HAP-1 (cell line): ENCODE measurements at regions not wholly inside any gene's neighbourhood (a gene's known extent, or its start where the extent isn't known, plus 50 kb on each side); places are given as distances from the start of the nearest gene placed in this dataset.

ENCODE experiments used
- DNase-seq, 2 experiments: peaks; one replicate each; pipeline ENCODE4 v3.0.0-alpha.2; 2016 to 2020; ENCODE audit warnings: low spot score in 2 of 2
- H3K27me3 ChIP-seq: fragments of 250-450 bp; sonication (Bioruptor Pico); 2 replicates; pipeline ENCODE4 v1.5.1; 2020; ENCODE audit warnings: low read depth, mild to moderate bottlenecking, moderate library complexity
- H3K36me3 ChIP-seq: fragments of 250-450 bp; sonication (Bioruptor Pico); replicated peaks from 2 replicates; pipeline ENCODE4 v1.5.1; 2020; ENCODE audit warnings: mild to moderate bottlenecking
- H3K4me1 ChIP-seq: fragments of 250-450 bp; sonication (Bioruptor Pico); 2 replicates; pipeline ENCODE4 v1.5.1; 2020; ENCODE audit warnings: mild to moderate bottlenecking
- H3K4me3 ChIP-seq: fragments of 250-450 bp; sonication (Bioruptor Pico); 2 replicates; pipeline ENCODE4 v1.5.1; 2020; ENCODE audit warnings: mild to moderate bottlenecking, moderate library complexity
- H3K9me3 ChIP-seq: fragments of 250-450 bp; sonication (Bioruptor Pico); 2 replicates; pipeline ENCODE4 v1.5.1; 2020; ENCODE audit warnings: mild to moderate bottlenecking, moderate library complexity
- in situ Hi-C: fragments of 300-500 bp; cut with MboI; formaldehyde crosslinking; loops from 3 replicates; pipeline ENCODE4 v1.14.3; 2020; ENCODE audit warnings: low sequenced_read_pairs, inconsistent platforms, mixed read lengths

GRCh38 chr3:27930052-27930602 lies 208.0 kb upstream of the EOMES start:
- in situ Hi-C loops, result no loop called here
- no peaks in the 10 kb centered on the region for H3K36me3 ChIP-seq
- no peaks in the 10 kb centered on the region for H3K9me3 ChIP-seq
- DNase-seq, result no peak
- H3K27me3 ChIP-seq, result no peaks in the 10 kb centered on the region
- H3K4me3 ChIP-seq, result no peak overlapping the region
- H3K4me1 ChIP-seq, result no peaks in the 10 kb centered on the region

GRCh38 chr3:27935492-27935891 lies 213.4 kb upstream of the EOMES start:
- H3K9me3 ChIP-seq, result no peaks in the 10 kb centered on the region
- no peaks in the 10 kb centered on the region for H3K4me1 ChIP-seq
- in situ Hi-C loops, result no loop called here
- H3K27me3 ChIP-seq, result no peaks in the 10 kb centered on the region
- DNase-seq, result no peak
- H3K4me3 ChIP-seq, result no peak overlapping the region
- H3K36me3 ChIP-seq, result no peaks in the 10 kb centered on the region

- DNase-seq, result no peak
- no peaks in the 10 kb centered on the region for H3K27me3 ChIP-seq
- H3K4me1 ChIP-seq, result no peaks in the 10 kb centered on the region
- in situ Hi-C loops, result no loop called here
- no peaks in the 10 kb centered on the region for H3K36me3 ChIP-seq
- no peaks in the 10 kb centered on the region for H3K9me3 ChIP-seq
- H3K4me3 ChIP-seq, result no peak overlapping the region
Measured at GRCh38 chr3:27939521-27939920, 217.4 kb upstream of the EOMES start.

- Histone ChIP-seq H3K4me3 (no peak overlapping the region), H3K36me3 (no peaks in the 10 kb centered on the region), H3K9me3 (no peaks in the 10 kb centered on the region), H3K27me3 (no peaks in the 10 kb centered on the region), H3K4me1 (no peaks in the 10 kb centered on the region)
- DNase-seq, result no peak
- in situ Hi-C loops, result no loop called here
Measured at GRCh38 chr3:27939940-27940339, 217.8 kb upstream of the EOMES start.

- Histone ChIP-seq H3K36me3 (no peaks in the 10 kb centered on the region), H3K27me3 (0 out of 2 replicates have a peak, but pooled peaks cover 4% of the 10 kb centered on the region), H3K9me3 (no peaks in the 10 kb centered on the region), H3K4me1 (no peaks in the 10 kb centered on the region), H3K4me3 (no peak overlapping the region)
- in situ Hi-C loops, result no loop called here
- DNase-seq, result peak in 1 of 2 experiments; percentile 14
Measured at GRCh38 chr3:27943106-27943505, 221.0 kb upstream of the EOMES start.

GRCh38 chr3:27945229-27945628 lies 223.1 kb upstream of the EOMES start:
- no peaks in the 10 kb centered on the region for H3K36me3 ChIP-seq
- H3K9me3 ChIP-seq, result no peaks in the 10 kb centered on the region
- 0 out of 2 replicates have a peak, but pooled peaks cover 4% of the 10 kb centered on the region for H3K27me3 ChIP-seq
- in situ Hi-C loops, result no loop called here
- H3K4me1 ChIP-seq, result no peaks in the 10 kb centered on the region
- DNase-seq, result no peak
- H3K4me3 ChIP-seq, result no peak overlapping the region

- H3K4me1 ChIP-seq, result no peaks in the 10 kb centered on the region
- H3K36me3 ChIP-seq, result no peaks in the 10 kb centered on the region
- no peaks in the 10 kb centered on the region for H3K9me3 ChIP-seq
- H3K4me3 ChIP-seq, result no peak overlapping the region
- DNase-seq, result no peak
- H3K27me3 ChIP-seq, result no peaks in the 10 kb centered on the region
- in situ Hi-C loops, result no loop called here
Measured at GRCh38 chr3:27960133-27960532, 238.0 kb upstream of the EOMES start.

GRCh38 chr3:27963519-27963918 lies 241.4 kb upstream of the EOMES start:
- DNase-seq, result no peak
- H3K27me3 ChIP-seq, result no peaks in the 10 kb centered on the region
- H3K36me3 ChIP-seq, result no peaks in the 10 kb centered on the region
- H3K4me1 ChIP-seq, result no peaks in the 10 kb centered on the region
- no peak overlapping the region for H3K4me3 ChIP-seq
- in situ Hi-C loops, result no loop called here
- no peaks in the 10 kb centered on the region for H3K9me3 ChIP-seq

GRCh38 chr3:27971600-27971999 lies 249.5 kb upstream of the EOMES start:
- Histone ChIP-seq H3K4me1 (no peaks in the 10 kb centered on the region), H3K4me3 (no peak overlapping the region), H3K9me3 (no peaks in the 10 kb centered on the region), H3K27me3 (no peaks in the 10 kb centered on the region), H3K36me3 (no peaks in the 10 kb centered on the region)
- in situ Hi-C loops, result no loop called here
- no peak for DNase-seq

- H3K4me1 ChIP-seq, result no peaks in the 10 kb centered on the region
- H3K27me3 ChIP-seq, result no peaks in the 10 kb centered on the region
- H3K9me3 ChIP-seq, result no peaks in the 10 kb centered on the region
- H3K4me3 ChIP-seq, result no peak overlapping the region
- in situ Hi-C loops, result no loop called here
- no peak for DNase-seq
- no peaks in the 10 kb centered on the region for H3K36me3 ChIP-seq
Measured at GRCh38 chr3:27976933-27977332, 254.8 kb upstream of the EOMES start.

GRCh38 chr3:27978440-27978839 lies 256.3 kb upstream of the EOMES start:
- in situ Hi-C loops, result no loop called here

GRCh38 chr3:27985369-27986035 lies 255.9 kb upstream of the CMC1 start:
- Histone ChIP-seq H3K4me1 (no peaks in the 10 kb centered on the region), H3K9me3 (no peaks in the 10 kb centered on the region), H3K27me3 (no peaks in the 10 kb centered on the region), H3K36me3 (no peaks in the 10 kb centered on the region), H3K4me3 (no peak overlapping the region)
- no peak for DNase-seq
- in situ Hi-C loops, result no loop called here

More at GRCh38 chr3:27978440-27978839, 256.3 kb upstream of the EOMES start:
- no peaks in the 10 kb centered on the region for H3K9me3 ChIP-seq
- no peak overlapping the region for H3K4me3 ChIP-seq
- no peak for DNase-seq
- no peaks in the 10 kb centered on the region for H3K27me3 ChIP-seq
- no peaks in the 10 kb centered on the region for H3K4me1 ChIP-seq
- H3K36me3 ChIP-seq, result no peaks in the 10 kb centered on the region

GRCh38 chr3:27986234-27986879 lies 255.1 kb upstream of the CMC1 start:
- H3K4me1 ChIP-seq, result no peaks in the 10 kb centered on the region
- no peak overlapping the region for H3K4me3 ChIP-seq
- no peaks in the 10 kb centered on the region for H3K36me3 ChIP-seq
- in situ Hi-C loops, result no loop called here
- DNase-seq, result no peak
- H3K9me3 ChIP-seq, result no peaks in the 10 kb centered on the region
- H3K27me3 ChIP-seq, result no peaks in the 10 kb centered on the region

- DNase-seq, result no peak
- Histone ChIP-seq H3K27me3 (no peaks in the 10 kb centered on the region), H3K36me3 (no peaks in the 10 kb centered on the region), H3K4me1 (no peaks in the 10 kb centered on the region), H3K4me3 (no peak overlapping the region), H3K9me3 (no peaks in the 10 kb centered on the region)
- in situ Hi-C loops, result no loop called here
Measured at GRCh38 chr3:27990324-27990723, 251.1 kb upstream of the CMC1 start.
